Neural progenitor cell (in vitro differentiated cells): ENCODE measurements at regions not wholly inside any gene's neighbourhood (a gene's known extent, or its start where the extent isn't known, plus 50 kb on each side); places are given as distances from the start of the nearest gene placed in this dataset.

ENCODE experiments used
- EZH2 ChIP-seq: fragments of 200-600 bp; sonication (generic); IDR thresholded peaks from 2 replicates; pipeline ENCODE4 v1.6.1; 2017; ENCODE audit warnings: antibody characterized with exemption, mild to moderate bottlenecking, moderate library complexity
- TF ChIP-seq, protein P1 (sequence below): fragments of 200-600 bp; sonication (generic); IDR thresholded peaks from 2 replicates; pipeline ENCODE4 v1.5.1; 2017; ENCODE audit warnings: antibody characterized with exemption, mild to moderate bottlenecking

DNA sequence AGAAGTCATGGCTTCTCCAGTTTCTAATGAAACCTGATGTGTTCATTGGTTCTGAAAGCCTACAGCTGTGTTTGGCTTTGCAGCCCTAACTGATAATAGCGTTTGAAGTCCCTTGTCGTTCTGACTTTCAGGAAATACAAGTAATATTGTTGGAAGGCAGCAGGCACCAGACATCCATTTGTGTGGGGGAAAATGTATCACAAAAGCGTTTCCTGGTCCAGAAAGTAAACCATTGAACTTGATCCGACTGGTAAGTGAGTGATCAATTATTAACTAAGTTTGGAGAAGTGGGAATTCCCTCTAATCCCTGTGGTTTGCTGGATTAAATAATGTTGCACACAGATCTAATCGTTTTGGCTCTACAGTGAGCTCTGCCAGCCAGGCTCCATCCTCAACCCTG lies 77.3 kb upstream of the LTA4H start:
- no peak for TF ChIP-seq EZH2
- TF ChIP-seq, protein P1, sequence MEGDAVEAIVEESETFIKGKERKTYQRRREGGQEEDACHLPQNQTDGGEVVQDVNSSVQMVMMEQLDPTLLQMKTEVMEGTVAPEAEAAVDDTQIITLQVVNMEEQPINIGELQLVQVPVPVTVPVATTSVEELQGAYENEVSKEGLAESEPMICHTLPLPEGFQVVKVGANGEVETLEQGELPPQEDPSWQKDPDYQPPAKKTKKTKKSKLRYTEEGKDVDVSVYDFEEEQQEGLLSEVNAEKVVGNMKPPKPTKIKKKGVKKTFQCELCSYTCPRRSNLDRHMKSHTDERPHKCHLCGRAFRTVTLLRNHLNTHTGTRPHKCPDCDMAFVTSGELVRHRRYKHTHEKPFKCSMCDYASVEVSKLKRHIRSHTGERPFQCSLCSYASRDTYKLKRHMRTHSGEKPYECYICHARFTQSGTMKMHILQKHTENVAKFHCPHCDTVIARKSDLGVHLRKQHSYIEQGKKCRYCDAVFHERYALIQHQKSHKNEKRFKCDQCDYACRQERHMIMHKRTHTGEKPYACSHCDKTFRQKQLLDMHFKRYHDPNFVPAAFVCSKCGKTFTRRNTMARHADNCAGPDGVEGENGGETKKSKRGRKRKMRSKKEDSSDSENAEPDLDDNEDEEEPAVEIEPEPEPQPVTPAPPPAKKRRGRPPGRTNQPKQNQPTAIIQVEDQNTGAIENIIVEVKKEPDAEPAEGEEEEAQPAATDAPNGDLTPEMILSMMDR = no peak
